Esophagus (tissue), 2 donors: ENCODE measurements at regions not wholly inside any gene's neighbourhood (a gene's known extent, or its start where the extent isn't known, plus 50 kb on each side); places are given as distances from the start of the nearest gene placed in this dataset.
"Not testable (repeated sequence)": the region's sequence is repeated elsewhere in the genome, so short reads cannot be mapped to it uniquely, and the experiment has no call there.

Experiments used
- H3K27ac ChIP-seq, 2 donors: one replicate each; pipeline ENCODE4 v1.5.1; 2013; ENCODE audit warnings: low read depth in 2 of 2, mild to moderate bottlenecking in 2 of 2, inconsistent platforms in 1 of 2, low read length in 1 of 2, moderate library complexity in 1 of 2
- H3K27me3 ChIP-seq, 2 donors: one replicate each; pipeline ENCODE4 v1.6.1; 2013; ENCODE audit warnings: low read length in 2 of 2, control low read depth in 1 of 2, mild to moderate bottlenecking in 1 of 2; ENCODE audit not compliant: insufficient read depth in 2 of 2, control insufficient read depth in 1 of 2
- H3K36me3 ChIP-seq, 2 donors: one replicate each; pipeline ENCODE4 v1.6.1; 2013; ENCODE audit warnings: low read length in 1 of 2; ENCODE audit not compliant: control insufficient read depth in 2 of 2, insufficient read depth in 2 of 2
- H3K4me1 ChIP-seq, 2 donors: one replicate each; pipeline ENCODE4 v1.6.1; 2013; ENCODE audit warnings: low read length in 1 of 2; ENCODE audit not compliant: control insufficient read depth in 2 of 2, insufficient read depth in 2 of 2
- H3K4me3 ChIP-seq, 2 donors: one replicate each; pipeline ENCODE4 v1.5.1; 2013; ENCODE audit warnings: low read length in 2 of 2, mild to moderate bottlenecking in 2 of 2, low read depth in 1 of 2, moderate library complexity in 1 of 2
- H3K9me3 ChIP-seq, 2 donors: one replicate each; pipeline ENCODE4 v1.6.1; 2013; ENCODE audit warnings: mild to moderate bottlenecking in 2 of 2, low read depth in 1 of 2, low read length in 1 of 2, moderate library complexity in 1 of 2; ENCODE audit not compliant: control insufficient read depth in 2 of 2, insufficient read depth in 1 of 2
- WGBS, 2 donors: extraction: QIAGEN DNeasy Blood & Tissue Kit; methylation state at CpG; one replicate each; pipeline ENCODE4 v1.1.7; 2013; 5-methylcytosine and 5-hydroxymethylcytosine counted together
- donor health status: healthy with polysubstance abuse.
- donor health status: Bipolar disorder and iron deficiency.

DNA sequence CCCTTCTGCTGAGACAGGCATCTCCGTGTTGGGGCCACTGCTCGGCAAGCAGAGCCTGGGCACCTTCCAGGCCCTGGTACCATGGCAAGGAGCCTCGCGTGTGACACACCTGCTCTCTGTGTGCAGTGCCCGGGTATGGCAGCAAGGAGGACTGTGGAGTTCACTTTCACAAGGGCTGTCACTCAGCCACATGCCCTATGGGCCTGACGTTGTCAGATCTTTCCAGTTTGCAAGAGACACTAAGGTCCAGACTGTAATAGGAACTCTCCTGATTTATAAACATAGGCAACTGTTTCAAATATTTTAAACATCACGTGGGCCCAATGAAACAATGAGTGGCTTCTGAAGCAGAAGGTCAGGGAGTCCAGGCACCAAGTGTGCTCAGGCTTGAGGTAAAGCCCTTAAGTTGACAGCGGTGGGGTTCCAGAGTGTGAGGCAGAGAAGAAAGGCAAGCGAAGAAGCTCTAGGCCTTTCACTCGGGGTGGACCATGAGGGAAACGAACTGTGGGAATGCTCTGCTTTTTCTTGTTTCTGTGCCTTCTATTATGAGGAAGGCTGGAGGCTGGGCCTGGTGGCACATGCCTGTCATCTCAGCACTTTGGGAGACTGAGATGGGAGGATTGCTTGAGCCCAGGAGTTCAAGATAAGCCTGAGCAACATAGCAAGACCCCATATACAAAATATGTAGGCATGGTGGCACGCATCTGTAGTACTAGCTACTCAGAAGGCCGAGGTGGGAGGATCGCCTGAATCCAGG, 108.6 kb upstream of the TRIM2 start:
- no peak overlapping the region for H3K27ac ChIP-seq
- H3K27me3 ChIP-seq: no peaks in the 10 kb centered on the region
- no peaks in the 10 kb centered on the region for H3K4me1 ChIP-seq
- no peaks in the 10 kb centered on the region for H3K9me3 ChIP-seq
- WGBS, 2 donors: 81 to 85% methylated on average over 14 of the region's 14 CpGs
- no peak overlapping the region for H3K4me3 ChIP-seq
- no peaks in the 10 kb centered on the region for H3K36me3 ChIP-seq

DNA sequence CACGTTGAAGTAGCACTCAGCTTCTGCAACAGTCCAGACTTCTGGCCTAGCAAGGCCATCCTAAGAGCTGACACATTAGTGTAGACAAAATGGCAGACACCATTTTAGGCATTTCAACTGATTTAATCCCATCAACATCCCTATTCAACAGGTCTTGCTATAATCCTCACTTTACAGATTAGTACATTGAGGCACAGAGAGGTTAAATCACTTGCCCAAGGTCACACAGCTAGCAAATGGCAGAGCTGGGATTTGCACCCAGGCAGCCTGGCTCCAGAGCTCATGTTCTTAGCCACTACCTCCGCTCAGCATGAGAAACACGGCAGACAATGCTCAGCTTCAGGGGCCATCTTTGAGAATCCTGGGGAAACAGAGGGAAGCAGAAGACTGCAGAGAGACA, 107.9 kb upstream of the TRIM2 start:
- Histone ChIP-seq H3K36me3 (no peaks in the 10 kb centered on the region), H3K9me3 (no peaks in the 10 kb centered on the region), H3K4me3 (no peak overlapping the region), H3K27ac (no peak overlapping the region), H3K27me3 (no peaks in the 10 kb centered on the region), H3K4me1 (no peaks in the 10 kb centered on the region)
- 83 to 92% methylated on average over 3 of the region's 3 CpGs for WGBS, 2 donors

DNA sequence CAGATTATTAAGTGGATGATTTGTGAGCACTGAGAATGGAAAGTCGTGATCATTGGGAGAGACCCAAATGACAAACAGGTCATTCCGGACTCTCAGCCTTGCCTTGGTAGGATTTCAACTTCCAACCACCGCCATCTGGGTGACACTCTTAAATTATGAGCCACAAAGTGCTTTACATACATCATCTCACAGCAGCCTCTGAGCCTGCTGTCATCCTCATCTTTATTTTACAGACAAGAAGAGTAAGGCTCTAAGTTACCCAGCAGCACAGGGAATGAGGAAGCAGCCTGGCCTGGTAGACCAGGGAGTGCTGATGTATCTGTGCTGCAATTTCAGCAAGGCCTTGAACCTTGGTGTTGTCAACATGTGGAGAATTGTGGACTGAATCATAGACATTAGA, 105.8 kb upstream of the TRIM2 start:
- H3K4me3 ChIP-seq: no peak overlapping the region
- no peaks in the 10 kb centered on the region for H3K9me3 ChIP-seq
- 44 to 60% methylated on average over 3 of the region's 3 CpGs for WGBS, 2 donors
- no peak overlapping the region for H3K27ac ChIP-seq
- H3K36me3 ChIP-seq: no peaks in the 10 kb centered on the region
- H3K4me1 ChIP-seq: no peaks in the 10 kb centered on the region
- H3K27me3 ChIP-seq: no peaks in the 10 kb centered on the region

DNA sequence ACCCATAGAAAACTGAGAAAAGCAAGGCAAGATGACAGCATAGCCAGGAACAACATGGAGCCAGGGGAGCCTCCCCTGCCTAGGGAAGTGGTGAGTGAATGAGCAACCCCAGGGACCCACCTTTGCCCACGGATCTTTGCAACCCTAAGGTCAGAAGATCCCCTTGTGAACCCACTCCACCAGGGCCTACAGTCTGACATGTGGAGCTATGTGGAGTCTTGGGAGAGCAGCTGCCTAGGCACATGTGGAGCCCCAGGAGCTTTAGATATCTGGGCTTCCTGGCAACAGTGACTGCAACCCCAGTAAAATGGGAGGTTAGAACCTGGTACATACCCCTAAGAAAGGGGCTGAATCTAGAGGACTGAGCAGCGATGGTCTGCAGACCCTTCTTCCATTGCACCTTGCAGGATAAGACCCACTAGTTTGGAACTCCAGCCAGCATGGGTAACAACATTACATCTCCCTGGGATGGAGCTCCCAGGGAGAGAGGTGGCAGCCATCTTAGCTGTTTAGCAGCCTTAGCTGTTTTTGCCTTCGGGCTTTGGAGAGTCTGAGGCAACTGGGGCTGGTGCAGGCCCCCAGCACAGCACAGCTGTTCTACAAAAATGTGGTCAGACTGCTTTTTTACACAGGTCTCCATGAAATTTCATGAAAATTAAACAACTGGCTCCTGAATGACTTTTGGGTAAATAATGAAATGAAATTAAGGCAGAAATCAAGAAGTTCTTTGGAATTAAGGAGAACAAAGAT, 104.7 kb upstream of the TRIM2 start:
- Histone ChIP-seq H3K4me1 (no peaks in the 10 kb centered on the region), H3K4me3 (no peak overlapping the region), H3K27me3 (no peaks in the 10 kb centered on the region), H3K9me3 (no peaks in the 10 kb centered on the region), H3K27ac (no peak overlapping the region), H3K36me3 (no peaks in the 10 kb centered on the region)
- 89 to 91% methylated on average over 3 of the region's 3 CpGs for WGBS, 2 donors

DNA sequence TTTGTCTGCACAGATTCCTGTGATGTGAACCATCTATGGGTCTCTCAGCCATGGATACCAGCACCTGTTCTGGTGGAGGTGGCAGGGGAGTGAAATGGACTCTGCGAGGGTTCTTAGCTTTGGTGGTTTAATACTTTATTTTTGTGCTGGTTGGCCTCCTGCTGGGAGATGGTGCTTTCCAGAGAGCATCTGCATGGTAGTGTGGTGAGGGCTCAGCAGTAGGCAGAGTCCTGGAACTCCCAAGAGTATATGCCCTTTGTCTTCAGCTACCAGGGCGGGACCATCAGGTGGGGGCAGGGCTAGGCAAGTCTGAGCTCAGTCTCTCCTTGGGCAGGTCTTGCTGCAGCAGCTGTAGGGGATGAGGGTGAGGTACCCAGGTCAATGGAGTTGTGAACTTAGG, 97.5 kb upstream of the TRIM2 start:
- H3K27ac ChIP-seq, H3K36me3 ChIP-seq, H3K4me1 ChIP-seq, H3K4me3 ChIP-seq, H3K9me3 ChIP-seq, H3K27me3 ChIP-seq: not testable (repeated sequence)
- WGBS, 2 donors: 80 to 84% methylated on average over 2 of the region's 2 CpGs

DNA sequence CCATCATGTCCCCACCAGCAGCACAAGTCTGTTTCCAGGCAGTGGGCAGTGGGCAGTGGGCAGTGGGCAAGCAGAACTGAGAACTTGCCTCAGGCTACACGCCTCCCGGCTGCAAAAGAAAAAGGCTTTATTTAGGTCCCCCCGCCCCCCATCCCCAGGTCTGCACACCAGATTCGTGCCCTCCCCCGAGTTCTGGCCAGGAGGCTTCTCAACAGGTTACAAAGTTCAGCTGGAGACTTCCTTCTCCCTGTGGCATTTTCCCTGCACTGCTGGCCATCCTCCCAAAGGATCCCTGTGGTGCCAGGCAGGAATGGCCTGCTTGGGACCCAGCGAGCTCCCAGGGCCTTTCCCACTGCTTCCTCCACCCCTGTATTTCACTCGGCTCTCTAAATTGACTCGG, 97.0 kb upstream of the TRIM2 start:
- no peak overlapping the region for H3K27ac ChIP-seq
- 80 to 87% methylated on average over 8 of the region's 8 CpGs for WGBS, 2 donors
- H3K4me3 ChIP-seq: no peak overlapping the region
- H3K9me3 ChIP-seq: no peaks in the 10 kb centered on the region
- H3K36me3 ChIP-seq: no peaks in the 10 kb centered on the region
- H3K4me1 ChIP-seq: peaks cover 3 to 5% of the 10 kb centered on the region in 2 donors
- H3K27me3 ChIP-seq: no peaks in the 10 kb centered on the region

DNA sequence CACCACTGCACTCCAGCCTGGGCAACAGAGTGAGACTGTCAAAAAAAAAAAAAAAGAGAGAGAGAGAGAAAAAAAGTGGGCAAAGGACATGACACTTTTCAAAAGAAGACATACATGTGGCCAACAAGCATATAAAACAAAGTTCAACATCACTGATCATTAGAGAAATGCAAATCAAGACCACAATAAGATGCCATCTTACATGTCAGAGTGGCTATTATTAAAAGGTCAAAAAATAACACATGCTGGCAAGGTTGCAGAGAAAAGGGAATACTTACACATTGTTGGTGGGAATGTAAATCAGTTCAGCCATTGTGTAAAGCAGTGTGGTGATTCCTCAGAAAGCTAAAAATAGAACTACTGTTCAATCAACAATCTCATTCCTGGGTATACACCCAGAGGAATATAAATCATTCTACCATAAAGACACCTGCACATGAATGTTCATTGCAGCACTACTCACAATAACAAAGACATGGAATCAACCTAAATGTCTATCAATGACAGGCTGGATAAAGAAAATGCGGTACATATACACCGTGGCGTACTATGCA, 94.9 kb upstream of the TRIM2 start:
- no peaks in the 10 kb centered on the region for H3K36me3 ChIP-seq
- peaks cover 3 to 6% of the 10 kb centered on the region in 2 donors for H3K4me1 ChIP-seq
- H3K4me3 ChIP-seq: no peak overlapping the region
- no peaks in the 10 kb centered on the region for H3K27me3 ChIP-seq
- 93 to 97% methylated on average over 3 of the region's 3 CpGs for WGBS, 2 donors
- H3K27ac ChIP-seq: no peak overlapping the region
- H3K9me3 ChIP-seq: no peaks in the 10 kb centered on the region

DNA sequence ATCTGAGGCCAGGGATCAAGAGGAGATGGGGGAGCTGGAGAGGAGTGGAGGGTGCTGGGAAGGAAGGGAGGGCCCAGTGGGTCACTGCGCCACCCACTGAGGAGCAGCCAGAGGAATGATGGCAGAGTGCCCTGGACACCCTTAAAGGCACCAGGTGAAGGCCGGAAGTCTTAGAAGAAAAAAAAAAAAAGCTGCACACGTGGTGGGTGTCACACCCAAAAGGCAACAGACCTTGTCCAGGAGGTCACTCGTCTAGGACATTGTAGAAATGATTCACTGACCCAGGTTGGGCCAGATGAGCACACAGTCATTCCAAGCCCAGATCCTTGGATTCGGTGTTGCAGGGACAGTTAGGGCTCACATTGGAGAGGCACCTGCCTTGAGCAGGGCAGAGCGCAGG, 93.5 kb upstream of the TRIM2 start:
- H3K9me3 ChIP-seq: no peaks in the 10 kb centered on the region

DNA sequence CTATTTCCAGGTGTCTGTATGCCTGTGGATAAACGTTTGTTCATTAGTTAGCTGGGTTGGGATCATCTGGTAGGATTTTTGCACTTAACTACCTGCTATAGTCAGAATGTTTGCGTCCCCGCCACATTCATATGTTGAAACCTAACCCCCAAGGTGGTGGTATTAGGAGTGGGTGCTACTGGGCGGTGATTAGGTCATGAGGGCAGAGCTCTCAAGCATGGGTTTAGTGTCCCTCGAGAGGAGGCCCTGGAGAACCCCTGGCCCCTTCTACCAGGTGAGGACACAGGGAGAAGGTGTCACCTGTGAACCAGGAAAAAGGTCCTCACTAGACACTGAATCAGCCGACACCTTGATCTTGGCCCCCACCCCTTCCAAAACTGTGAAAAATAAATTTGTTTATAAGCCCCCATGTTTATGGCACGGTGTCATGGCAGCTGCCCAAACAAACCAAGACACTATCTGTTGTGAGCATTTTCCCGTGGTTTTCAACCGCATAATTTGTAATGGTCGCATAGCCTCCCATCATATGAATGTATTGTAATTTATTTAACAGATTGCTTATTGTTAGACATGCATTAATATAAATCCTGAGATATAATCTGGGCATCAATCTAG, 92.7 kb upstream of the TRIM2 start:
- WGBS, 2 donors: 71 to 84% methylated on average over 10 of the region's 10 CpGs
- no peaks in the 10 kb centered on the region for H3K27me3 ChIP-seq
- H3K9me3 ChIP-seq: no peaks in the 10 kb centered on the region
- no peak overlapping the region for H3K27ac ChIP-seq
- H3K4me1 ChIP-seq: peaks cover 10 to 11% of the 10 kb centered on the region in 2 donors
- H3K36me3 ChIP-seq: no peaks in the 10 kb centered on the region
- no peak overlapping the region for H3K4me3 ChIP-seq

More for the DNA sequence above, 93.5 kb upstream of the TRIM2 start:
- Histone ChIP-seq H3K27me3 (no peaks in the 10 kb centered on the region), H3K36me3 (no peaks in the 10 kb centered on the region), H3K4me1 (peaks cover 10 to 11% of the 10 kb centered on the region in 2 donors), H3K27ac (no peak overlapping the region), H3K4me3 (no peak overlapping the region)
- 81 to 82% methylated on average over 6 of the region's 6 CpGs for WGBS, 2 donors
